ENCODE measurements at regions not wholly inside any gene's neighbourhood (a gene's known extent, or its start where the extent isn't known, plus 50 kb on each side); places are given as distances from the start of the nearest gene placed in this dataset.

DNA sequence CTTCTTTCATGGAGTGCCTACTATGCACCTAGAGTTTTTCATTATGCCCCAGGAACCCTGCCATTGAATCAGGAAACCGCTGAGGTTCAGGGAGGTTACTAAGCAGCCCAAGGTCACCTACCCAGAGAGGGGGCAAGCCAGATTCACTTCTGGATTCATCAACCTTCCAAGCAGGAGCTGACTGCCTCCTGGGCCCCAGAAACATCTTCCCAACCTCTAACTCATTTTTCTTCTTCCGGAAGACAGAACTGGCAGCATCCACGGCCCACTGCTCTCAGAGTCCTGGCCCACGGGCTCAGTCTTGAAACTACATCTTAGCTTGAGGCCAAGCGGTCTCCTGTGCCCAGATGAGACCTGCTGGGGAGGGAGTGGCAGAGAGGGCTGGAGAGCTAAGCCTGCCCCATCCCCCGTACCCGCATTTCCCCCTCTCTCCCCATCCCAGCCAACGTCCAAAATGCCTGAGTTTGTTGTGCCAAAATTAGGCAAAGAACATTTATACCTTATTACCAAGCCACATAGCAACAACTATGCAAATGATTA, 281.0 kb downstream of the CDC5L start:
- 84% methylated on average over 8 of the region's 8 CpGs for WGBS (ENCODE audit: low lambda C conversion rate)
- H3K27ac ChIP-seq (ENCODE audit: low read depth in 2 of 2, low read length in 1 of 2), result peak overlapping the region; percentile 78 to 86; a peak in 3 of 4 replicates
- peaks cover 28 to 44% of the 10 kb centered on the region in 2 experiments for H3K4me1 ChIP-seq (ENCODE audit: control insufficient read depth in 1 of 2, insufficient read depth in 2 of 2, low read depth in 1 of 2, low read length in 1 of 2)
- H3K9me2 ChIP-seq, result no peaks in the 10 kb centered on the region
- H3K4me2 ChIP-seq, result no peak overlapping the region
- H3F3A ChIP-seq (replicated peaks; ENCODE audit: insufficient read depth), result peaks cover 9% of the 10 kb centered on the region
- H4K20me1 ChIP-seq (ENCODE audit: insufficient read depth), result no peaks in the 10 kb centered on the region
- TF ChIP-seq, protein P1, sequence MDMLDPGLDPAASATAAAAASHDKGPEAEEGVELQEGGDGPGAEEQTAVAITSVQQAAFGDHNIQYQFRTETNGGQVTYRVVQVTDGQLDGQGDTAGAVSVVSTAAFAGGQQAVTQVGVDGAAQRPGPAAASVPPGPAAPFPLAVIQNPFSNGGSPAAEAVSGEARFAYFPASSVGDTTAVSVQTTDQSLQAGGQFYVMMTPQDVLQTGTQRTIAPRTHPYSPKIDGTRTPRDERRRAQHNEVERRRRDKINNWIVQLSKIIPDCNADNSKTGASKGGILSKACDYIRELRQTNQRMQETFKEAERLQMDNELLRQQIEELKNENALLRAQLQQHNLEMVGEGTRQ (IDR thresholded peaks at IDR 0.05; ENCODE audit: borderline replicate concordance, low read depth, low read length), result no peak
- no peak for TF ChIP-seq MEF2A (IDR thresholded peaks at IDR 0.05; ENCODE audit: borderline replicate concordance, low read depth)
- TF ChIP-seq, protein P2, sequence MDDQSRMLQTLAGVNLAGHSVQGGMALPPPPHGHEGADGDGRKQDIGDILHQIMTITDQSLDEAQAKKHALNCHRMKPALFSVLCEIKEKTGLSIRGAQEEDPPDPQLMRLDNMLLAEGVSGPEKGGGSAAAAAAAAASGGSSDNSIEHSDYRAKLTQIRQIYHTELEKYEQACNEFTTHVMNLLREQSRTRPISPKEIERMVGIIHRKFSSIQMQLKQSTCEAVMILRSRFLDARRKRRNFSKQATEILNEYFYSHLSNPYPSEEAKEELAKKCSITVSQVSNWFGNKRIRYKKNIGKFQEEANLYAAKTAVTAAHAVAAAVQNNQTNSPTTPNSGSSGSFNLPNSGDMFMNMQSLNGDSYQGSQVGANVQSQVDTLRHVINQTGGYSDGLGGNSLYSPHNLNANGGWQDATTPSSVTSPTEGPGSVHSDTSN (IDR thresholded peaks at IDR 0.05), result no peak
- TF ChIP-seq SMC3 (IDR thresholded peaks at IDR 0.05; ENCODE audit: low read depth, low read length), result no peak
- no peak for TF ChIP-seq FOSL2 (IDR thresholded peaks at IDR 0.05; ENCODE audit: borderline replicate concordance, low read depth)
- TF ChIP-seq FOXJ3 (CRISPR knock-in tag; IDR thresholded peaks at IDR 0.05), result no peak
- no peak for TF ChIP-seq POLR2AphosphoS5 (IDR thresholded peaks at IDR 0.05; ENCODE audit: low read depth, low read length)
- TF ChIP-seq RFX5 (IDR thresholded peaks at IDR 0.05; ENCODE audit: low read length), result no peak
- TF ChIP-seq RCOR1 (IDR thresholded peaks at IDR 0.05; ENCODE audit: low read length), result no peak
- TF ChIP-seq, protein P3, sequence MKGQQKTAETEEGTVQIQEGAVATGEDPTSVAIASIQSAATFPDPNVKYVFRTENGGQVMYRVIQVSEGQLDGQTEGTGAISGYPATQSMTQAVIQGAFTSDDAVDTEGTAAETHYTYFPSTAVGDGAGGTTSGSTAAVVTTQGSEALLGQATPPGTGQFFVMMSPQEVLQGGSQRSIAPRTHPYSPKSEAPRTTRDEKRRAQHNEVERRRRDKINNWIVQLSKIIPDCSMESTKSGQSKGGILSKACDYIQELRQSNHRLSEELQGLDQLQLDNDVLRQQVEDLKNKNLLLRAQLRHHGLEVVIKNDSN (IDR thresholded peaks at IDR 0.05; ENCODE audit: borderline replicate concordance, low read depth), result no peak
- no peak for TF ChIP-seq NRF1 (IDR thresholded peaks at IDR 0.05; ENCODE audit: low read depth, low read length)
- TF ChIP-seq IRF3 (IDR thresholded peaks at IDR 0.05; ENCODE audit: low read depth, low read length), result no peak
- no peak for TF ChIP-seq ELF1 (IDR thresholded peaks at IDR 0.05)
- no peak for TF ChIP-seq TCF12 (IDR thresholded peaks at IDR 0.05)
- TF ChIP-seq, protein P4, sequence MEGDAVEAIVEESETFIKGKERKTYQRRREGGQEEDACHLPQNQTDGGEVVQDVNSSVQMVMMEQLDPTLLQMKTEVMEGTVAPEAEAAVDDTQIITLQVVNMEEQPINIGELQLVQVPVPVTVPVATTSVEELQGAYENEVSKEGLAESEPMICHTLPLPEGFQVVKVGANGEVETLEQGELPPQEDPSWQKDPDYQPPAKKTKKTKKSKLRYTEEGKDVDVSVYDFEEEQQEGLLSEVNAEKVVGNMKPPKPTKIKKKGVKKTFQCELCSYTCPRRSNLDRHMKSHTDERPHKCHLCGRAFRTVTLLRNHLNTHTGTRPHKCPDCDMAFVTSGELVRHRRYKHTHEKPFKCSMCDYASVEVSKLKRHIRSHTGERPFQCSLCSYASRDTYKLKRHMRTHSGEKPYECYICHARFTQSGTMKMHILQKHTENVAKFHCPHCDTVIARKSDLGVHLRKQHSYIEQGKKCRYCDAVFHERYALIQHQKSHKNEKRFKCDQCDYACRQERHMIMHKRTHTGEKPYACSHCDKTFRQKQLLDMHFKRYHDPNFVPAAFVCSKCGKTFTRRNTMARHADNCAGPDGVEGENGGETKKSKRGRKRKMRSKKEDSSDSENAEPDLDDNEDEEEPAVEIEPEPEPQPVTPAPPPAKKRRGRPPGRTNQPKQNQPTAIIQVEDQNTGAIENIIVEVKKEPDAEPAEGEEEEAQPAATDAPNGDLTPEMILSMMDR (IDR thresholded peaks at IDR 0.05), result no peak
- no peak for TF ChIP-seq RXRA (IDR thresholded peaks at IDR 0.05; ENCODE audit: borderline replicate concordance, low read depth)
- TF ChIP-seq TAF1 (IDR thresholded peaks at IDR 0.05; ENCODE audit: borderline replicate concordance, low read depth, low read length), result no peak
- TF ChIP-seq MXI1 (IDR thresholded peaks at IDR 0.05; ENCODE audit: low read depth, low read length), result no peak
- TF ChIP-seq, protein P5, sequence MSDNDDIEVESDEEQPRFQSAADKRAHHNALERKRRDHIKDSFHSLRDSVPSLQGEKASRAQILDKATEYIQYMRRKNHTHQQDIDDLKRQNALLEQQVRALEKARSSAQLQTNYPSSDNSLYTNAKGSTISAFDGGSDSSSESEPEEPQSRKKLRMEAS (IDR thresholded peaks at IDR 0.05; ENCODE audit: low read depth), result no peak
- H3K79me2 ChIP-seq (ENCODE audit: insufficient read depth), result no peaks in the 10 kb centered on the region
- ChIA-PET CTCF (interaction anchor here (1.0 to 6.4 kb wide), 3 partner anchors 15 to 250 kb away, joined by 3 to 39 read pairs (median 3); no protein-coding TSS in a partner anchor), POLR2A (no interaction called here)
- H3K9ac ChIP-seq, result no peak overlapping the region
- H3K27me3 ChIP-seq (ENCODE audit: insufficient read depth), result no peaks in the 10 kb centered on the region
- no peaks in the 10 kb centered on the region for H3K36me3 ChIP-seq (replicated peaks in 1 of 2; ENCODE audit: control insufficient read depth in 1 of 2, insufficient read depth in 2 of 2, low read length in 1 of 2)
- H3K9me3 ChIP-seq, result no peaks in the 10 kb centered on the region
- H2AFZ ChIP-seq (ENCODE audit: low read depth), result no peak overlapping the region
- no peak for DNase-seq
- no peak overlapping the region for H3K4me3 ChIP-seq (ENCODE audit: low read depth in 2 of 2, low read length in 1 of 2)

All from SK-N-SH (cell line).